ENCODE measurements at regions not wholly inside any gene's neighbourhood (a gene's known extent, or its start where the extent isn't known, plus 50 kb on each side); places are given as distances from the start of the nearest gene placed in this dataset.

DNA sequence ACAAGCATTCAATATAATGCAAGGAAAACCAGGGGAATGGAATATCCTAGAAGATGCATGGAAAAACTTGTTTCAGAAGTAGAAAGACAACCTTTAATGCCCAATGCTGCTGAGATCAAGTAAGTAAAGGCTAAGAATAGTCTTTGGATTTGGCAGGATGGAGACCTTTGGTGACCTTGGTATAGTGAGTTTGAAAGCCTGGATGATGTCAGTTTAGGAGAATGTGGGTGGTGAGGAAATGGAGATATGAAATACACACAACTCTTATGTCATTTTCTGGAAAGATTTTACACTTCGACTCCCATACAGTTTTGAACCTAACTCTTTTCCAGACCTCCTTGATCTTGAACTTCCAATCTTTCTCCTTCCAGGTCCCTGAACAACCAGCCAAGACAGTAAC lies 185.7 kb downstream of the TFEC start (continued):
- TF ChIP-seq TAF7 (optimal IDR thresholded peaks at IDR 0.05; ENCODE audit: borderline replicate concordance, low read depth, low read length) (no peak), CHD2 (IDR thresholded peaks at IDR 0.05; ENCODE audit: low read length) (no peak), SAP30 (IDR thresholded peaks at IDR 0.05; ENCODE audit: insufficient read depth, insufficient replicate concordance, low read length) (no peak), SP1 (IDR thresholded peaks at IDR 0.05; ENCODE audit: low read depth, low read length) (no peak), CHD1 (IDR thresholded peaks at IDR 0.05; ENCODE audit: low read depth, low read length) (no peak), SIRT6 (IDR thresholded peaks at IDR 0.05; ENCODE audit: low read length) (no peak)
